ENCODE measurements at regions not wholly inside any gene's neighbourhood (a gene's known extent, or its start where the extent isn't known, plus 50 kb on each side); places are given as distances from the start of the nearest gene placed in this dataset.

DNA sequence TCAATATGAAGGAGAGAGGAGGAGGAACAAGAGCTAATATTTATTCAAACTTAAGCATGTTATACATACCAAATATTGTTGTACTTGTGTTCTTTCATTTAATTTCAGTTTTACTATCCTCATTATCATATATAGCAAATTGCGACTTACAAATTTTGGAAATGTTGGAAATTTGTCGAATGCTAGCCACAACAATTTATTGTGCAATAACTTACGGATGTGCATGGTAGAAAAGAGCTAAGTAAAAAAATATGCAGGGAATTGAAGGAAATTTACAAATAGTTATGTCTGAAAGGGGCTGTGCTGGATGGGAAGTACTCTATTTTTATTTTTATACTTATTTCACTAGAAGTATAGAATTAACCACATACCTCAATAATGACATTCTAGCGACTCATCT is 376.3 kb downstream of the PCDH20 start:
- TF ChIP-seq, protein P1, sequence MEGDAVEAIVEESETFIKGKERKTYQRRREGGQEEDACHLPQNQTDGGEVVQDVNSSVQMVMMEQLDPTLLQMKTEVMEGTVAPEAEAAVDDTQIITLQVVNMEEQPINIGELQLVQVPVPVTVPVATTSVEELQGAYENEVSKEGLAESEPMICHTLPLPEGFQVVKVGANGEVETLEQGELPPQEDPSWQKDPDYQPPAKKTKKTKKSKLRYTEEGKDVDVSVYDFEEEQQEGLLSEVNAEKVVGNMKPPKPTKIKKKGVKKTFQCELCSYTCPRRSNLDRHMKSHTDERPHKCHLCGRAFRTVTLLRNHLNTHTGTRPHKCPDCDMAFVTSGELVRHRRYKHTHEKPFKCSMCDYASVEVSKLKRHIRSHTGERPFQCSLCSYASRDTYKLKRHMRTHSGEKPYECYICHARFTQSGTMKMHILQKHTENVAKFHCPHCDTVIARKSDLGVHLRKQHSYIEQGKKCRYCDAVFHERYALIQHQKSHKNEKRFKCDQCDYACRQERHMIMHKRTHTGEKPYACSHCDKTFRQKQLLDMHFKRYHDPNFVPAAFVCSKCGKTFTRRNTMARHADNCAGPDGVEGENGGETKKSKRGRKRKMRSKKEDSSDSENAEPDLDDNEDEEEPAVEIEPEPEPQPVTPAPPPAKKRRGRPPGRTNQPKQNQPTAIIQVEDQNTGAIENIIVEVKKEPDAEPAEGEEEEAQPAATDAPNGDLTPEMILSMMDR (IDR thresholded peaks at IDR 0.05) = no peak
- no peak for TF ChIP-seq POLR2A (IDR thresholded peaks at IDR 0.05)

All from Peyer's patch (tissue), 4 donors.